CD4-positive, alpha-beta T cell treated with Interleukin-15 for 4 hours (primary cell): ENCODE measurements at regions not wholly inside any gene's neighbourhood (a gene's known extent, or its start where the extent isn't known, plus 50 kb on each side); places are given as distances from the start of the nearest gene placed in this dataset.

Source experiments
- DNase-seq: peaks from one replicate; pipeline ENCODE4 v3.0.0-alpha.2; 2020; ENCODE audit warnings: low spot score

DNA sequence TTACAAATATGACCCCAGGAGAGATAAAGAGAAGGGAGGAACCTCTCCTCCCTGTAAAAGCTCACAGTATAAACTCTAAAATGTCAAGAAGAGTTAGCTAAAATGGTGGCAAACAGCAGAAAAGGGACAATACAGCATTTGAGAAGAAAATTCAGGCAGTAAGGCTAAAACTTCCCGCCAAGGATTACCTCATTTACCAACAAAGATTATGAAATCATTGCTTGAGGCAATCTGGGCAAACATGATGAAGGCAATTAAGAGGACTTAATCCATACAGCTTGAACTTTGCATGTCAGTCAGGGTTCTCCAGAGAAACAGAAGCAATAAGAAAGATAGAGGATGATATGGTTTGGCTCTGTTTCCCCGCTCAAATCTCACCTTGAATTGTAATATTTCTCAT lies 81.4 kb downstream of the CMPK2 start:
- DNase-seq, result no peak

DNA sequence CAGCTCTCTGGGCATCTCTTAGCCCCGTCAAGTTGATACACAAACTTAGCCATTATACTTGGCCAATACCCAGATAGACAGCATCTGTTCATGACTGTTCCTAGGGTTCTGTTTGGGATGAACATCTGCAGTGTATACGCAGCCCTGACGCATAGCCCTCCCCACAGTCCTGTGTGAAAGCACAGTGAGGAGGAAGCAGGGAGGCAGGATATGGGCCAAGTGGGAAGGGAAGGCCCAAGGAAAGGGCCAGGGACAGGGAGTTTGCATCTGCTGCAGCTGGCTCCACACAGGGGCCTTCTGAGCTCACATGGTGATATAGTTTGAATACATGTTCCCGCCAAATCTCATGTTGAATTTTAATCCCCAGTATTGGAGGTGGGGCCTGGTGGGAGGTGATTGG lies 80.2 kb downstream of the CMPK2 start:
- no peak for DNase-seq

DNA sequence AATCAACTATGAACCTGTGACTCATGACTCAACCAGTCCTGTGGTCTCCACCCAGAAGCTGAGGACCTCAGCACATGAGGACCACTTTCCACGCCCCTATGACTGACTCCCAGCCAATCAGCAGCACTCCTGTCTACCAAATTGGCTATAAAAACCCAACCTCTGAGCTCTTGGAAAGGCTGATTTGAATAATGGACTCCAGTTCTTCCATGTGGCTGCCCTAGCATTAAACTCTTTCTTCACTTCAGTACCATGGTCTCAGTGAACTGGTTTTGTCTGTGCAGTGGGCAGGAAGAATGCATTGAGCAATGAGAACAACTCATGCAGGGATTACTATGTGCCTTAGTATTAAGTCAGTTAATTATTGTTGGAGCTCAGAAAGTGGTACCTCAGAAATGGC lies 78.3 kb downstream of the CMPK2 start:
- DNase-seq, result no peak

DNA sequence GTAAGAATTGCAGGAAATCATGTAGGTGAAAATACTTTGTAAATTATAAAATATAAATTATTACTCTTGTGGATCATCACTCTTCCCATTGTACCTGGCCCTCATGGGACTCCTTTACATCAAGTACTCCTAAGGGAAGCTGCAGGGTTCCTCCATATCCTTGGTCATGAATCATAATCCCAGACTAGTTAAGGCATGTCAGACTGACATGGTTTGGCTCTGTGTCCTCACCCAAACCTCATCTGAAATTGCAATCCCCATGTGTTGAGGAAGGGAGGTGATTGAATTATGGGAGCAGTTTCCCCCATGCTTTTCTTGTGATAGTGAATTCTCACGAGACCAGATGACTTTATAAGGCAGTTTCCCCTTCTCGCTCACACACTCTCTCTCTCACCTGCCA lies 77.1 kb downstream of the CMPK2 start:
- DNase-seq, result no peak

DNA sequence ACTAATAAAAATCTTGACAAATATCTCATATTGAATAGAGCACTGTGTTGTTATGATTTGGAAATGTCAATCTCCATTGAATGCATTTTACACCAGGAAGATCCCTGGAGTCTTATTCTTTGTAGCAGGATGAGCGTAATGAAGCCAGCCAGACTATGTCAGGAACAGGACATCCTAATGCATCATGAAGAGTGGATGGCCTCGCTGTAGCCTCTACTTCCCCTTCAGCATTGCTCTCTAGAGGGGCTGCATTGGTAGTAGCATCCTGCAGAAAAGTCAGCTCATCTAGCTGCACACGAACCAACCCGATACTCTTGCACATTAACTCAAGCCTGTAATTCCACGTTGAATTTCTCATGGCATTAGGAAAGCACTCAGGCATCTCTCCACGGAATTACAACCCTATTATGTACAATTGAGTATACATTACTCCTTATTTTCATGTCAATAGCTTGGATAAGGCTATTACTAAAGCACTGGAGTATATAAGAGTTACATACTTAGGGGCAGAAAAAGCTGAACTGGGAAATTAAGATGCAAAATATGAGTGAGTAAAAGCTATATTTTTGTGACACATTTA lies 76.1 kb downstream of the CMPK2 start:
- no peak for DNase-seq

DNA sequence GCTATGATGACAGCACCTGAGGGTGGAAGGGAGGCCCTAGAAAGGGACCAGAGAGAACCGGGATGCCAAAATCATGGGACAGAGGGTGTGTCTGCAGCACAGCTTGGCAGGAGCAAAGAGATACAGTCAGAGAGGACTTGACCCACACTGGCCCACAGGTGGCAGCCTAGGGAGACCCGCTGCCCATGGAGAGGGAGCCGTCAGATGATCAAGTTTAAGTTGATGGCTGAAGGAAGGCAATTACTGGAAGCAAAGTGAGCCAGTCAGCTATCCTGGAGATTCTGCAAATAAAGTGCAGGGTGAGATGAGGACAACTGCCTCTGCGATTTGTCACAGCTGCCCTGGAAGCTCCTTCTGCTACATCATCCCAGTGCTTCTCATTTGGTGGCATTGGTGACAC lies 74.0 kb downstream of the CMPK2 start:
- DNase-seq, result no peak

DNA sequence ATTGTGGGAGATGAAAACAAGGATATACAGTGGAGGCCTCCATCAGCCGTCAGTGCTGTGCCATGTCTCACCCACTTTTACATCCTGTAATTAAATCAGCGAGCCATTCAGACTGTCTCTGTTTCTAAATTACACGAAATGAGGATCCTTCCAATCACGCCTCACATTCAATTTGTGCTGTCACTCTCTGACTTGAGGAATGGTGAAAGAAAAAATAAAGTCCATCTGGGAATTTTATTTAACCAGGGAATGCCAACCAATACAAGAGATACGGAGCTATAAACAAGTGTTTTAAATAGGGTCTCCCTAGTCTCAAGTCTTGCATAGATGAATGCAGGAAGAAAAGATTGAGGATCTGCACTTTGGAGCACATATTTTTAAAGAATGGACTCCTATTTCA lies 72.8 kb downstream of the CMPK2 start:
- no peak for DNase-seq

DNA sequence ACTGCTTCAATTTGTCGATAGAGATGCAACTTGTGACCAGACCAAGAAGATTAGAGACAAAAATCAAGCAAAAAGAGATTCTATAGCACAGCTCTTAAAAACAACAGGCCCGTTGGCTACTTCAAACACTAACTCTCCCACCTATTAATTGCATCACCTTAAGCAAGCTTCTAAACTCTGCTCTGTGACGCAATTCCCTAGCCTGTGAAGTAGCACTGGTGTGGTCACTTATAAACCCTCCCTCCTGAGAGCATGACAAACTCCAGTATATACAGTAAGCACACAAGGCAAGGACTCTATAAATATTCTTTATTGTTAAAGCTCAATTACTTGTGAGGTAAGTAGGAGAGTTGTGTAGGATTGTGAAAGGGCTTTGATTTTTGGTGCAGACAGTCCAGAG lies 72.3 kb downstream of the CMPK2 start:
- no peak for DNase-seq

DNA sequence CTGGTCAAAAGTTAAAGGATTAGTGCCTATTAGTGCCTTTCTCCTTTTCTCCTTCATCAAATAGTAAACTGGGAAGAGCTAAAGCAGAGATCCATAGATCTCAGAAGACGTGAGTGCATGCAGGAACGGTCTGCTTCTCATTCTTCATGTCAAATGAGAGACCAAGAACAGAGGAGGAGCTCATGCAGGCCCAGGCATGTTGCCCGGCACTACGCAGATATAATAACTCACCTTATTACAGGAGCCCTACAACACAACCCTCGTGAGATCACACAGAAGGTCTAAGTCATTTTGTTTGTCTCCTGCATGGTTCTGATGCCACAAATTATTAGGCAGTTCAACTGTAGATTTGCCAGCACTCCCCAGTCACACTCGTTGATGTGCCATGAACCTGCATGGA lies 71.8 kb downstream of the CMPK2 start:
- DNase-seq, result no peak

DNA sequence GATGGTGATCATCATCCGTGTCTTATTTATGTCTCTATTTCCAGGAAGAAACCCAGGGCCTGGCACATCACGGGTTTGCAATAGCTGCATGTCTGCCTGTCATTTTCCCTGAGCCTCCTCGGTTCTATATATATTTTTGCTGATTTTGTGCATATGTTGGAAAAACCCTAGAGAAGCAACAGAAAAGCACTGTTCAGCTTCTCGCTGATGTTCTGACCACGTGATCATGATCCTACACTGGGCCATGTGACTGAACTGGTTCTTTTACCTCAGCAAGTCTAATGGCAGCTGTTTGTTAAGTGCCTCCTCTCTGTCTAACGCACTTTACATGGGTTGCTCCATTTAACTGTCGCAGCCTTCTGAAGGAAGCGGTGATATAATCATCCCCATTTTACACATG lies 71.3 kb downstream of the CMPK2 start:
- no peak for DNase-seq
